ENCODE measurements at regions not wholly inside any gene's neighbourhood (a gene's known extent, or its start where the extent isn't known, plus 50 kb on each side); places are given as distances from the start of the nearest gene placed in this dataset.

- H3K9ac ChIP-seq (ENCODE audit: low read length) = no peak overlapping the region
- peak overlapping the region; percentile 93 for H3K27ac ChIP-seq (ENCODE audit: low read depth, low read length)
- H3K4me1 ChIP-seq (ENCODE audit: insufficient read depth, low read length) = peaks cover 35% of the 10 kb centered on the region
- H3K4me3 ChIP-seq (ENCODE audit: insufficient read depth, low read depth, low read length) = no peak overlapping the region
- TF ChIP-seq EZH2 (IDR thresholded peaks at IDR 0.05; ENCODE audit: insufficient read depth, low read length) (no peak), CTCF (IDR thresholded peaks at IDR 0.05; ENCODE audit: insufficient read depth, low read depth, low read length) (no peak)
- peak overlapping the region; percentile 68 for H3K4me2 ChIP-seq (ENCODE audit: low read length)
- Mint-ChIP-seq H3K27me3 (ENCODE audit: low read depth, unreplicated experiment) (no peaks in the 10 kb centered on the region), H3K4me3 (ENCODE audit: unreplicated experiment) (no peak overlapping the region), H3K27ac (ENCODE audit: unreplicated experiment) (peak overlapping the region; percentile 96), H3K36me3 (ENCODE audit: low read depth, unreplicated experiment) (no peaks in the 10 kb centered on the region), H3K9me3 (ENCODE audit: unreplicated experiment) (no peaks in the 10 kb centered on the region), H3K4me1 (ENCODE audit: low read depth, unreplicated experiment) (peaks cover 39% of the 10 kb centered on the region)
- FAIRE-seq (no peak), DNase-seq (ENCODE audit: low read depth) (peak; percentile 67)
- no peaks in the 10 kb centered on the region for H3K9me3 ChIP-seq (ENCODE audit: insufficient read depth, low read depth, low read length)
- no peaks in the 10 kb centered on the region for H3K36me3 ChIP-seq (ENCODE audit: insufficient read depth, low read length)
- no peaks in the 10 kb centered on the region for H3K27me3 ChIP-seq (ENCODE audit: insufficient read depth, low read length)
- H4K20me1 ChIP-seq (ENCODE audit: insufficient read depth, low read length) = no peaks in the 10 kb centered on the region
- no peak overlapping the region for H2AFZ ChIP-seq (ENCODE audit: low read depth, low read length)
- no peaks in the 10 kb centered on the region for H3K79me2 ChIP-seq (ENCODE audit: insufficient read depth, low read length)
Observed at GRCh38 chr4:181662383-181662782, 580.8 kb upstream of the TENM3 start.

GRCh38 chr4:181670506-181670905 lies 572.7 kb upstream of the TENM3 start:
- H3K4me1 ChIP-seq (ENCODE audit: insufficient read depth, low read length) = no peaks in the 10 kb centered on the region
- H3K27ac Mint-ChIP-seq (ENCODE audit: unreplicated experiment) = peak overlapping the region; percentile 18
- H3K27me3 ChIP-seq (ENCODE audit: insufficient read depth, low read length) = no peaks in the 10 kb centered on the region
- H4K20me1 ChIP-seq (ENCODE audit: insufficient read depth, low read length) = no peaks in the 10 kb centered on the region
- H3K79me2 ChIP-seq (ENCODE audit: insufficient read depth, low read length) = no peaks in the 10 kb centered on the region
- no peak for TF ChIP-seq EZH2 (IDR thresholded peaks at IDR 0.05; ENCODE audit: insufficient read depth, low read length)
- TF ChIP-seq CTCF (IDR thresholded peaks at IDR 0.05; ENCODE audit: insufficient read depth, low read depth, low read length) = no peak
- no peak overlapping the region for H3K9ac ChIP-seq (ENCODE audit: low read length)
- H3K27ac ChIP-seq (ENCODE audit: low read depth, low read length) = no peak overlapping the region
- no peak overlapping the region for H3K4me3 ChIP-seq (ENCODE audit: insufficient read depth, low read depth, low read length)
- H3K4me2 ChIP-seq (ENCODE audit: low read length) = no peak overlapping the region
- H3K36me3 Mint-ChIP-seq (ENCODE audit: low read depth, unreplicated experiment) = no peaks in the 10 kb centered on the region
- H3K36me3 ChIP-seq (ENCODE audit: insufficient read depth, low read length) = no peaks in the 10 kb centered on the region
- no peak overlapping the region for H2AFZ ChIP-seq (ENCODE audit: low read depth, low read length)
- peaks cover 17% of the 10 kb centered on the region for H3K4me1 Mint-ChIP-seq (ENCODE audit: low read depth, unreplicated experiment)
- H3K9me3 Mint-ChIP-seq (ENCODE audit: unreplicated experiment) = no peaks in the 10 kb centered on the region
- DNase-seq (ENCODE audit: low read depth) (no peak), FAIRE-seq (no peak)
- H3K27me3 Mint-ChIP-seq (ENCODE audit: low read depth, unreplicated experiment) = peaks cover 2% of the 10 kb centered on the region
- no peaks in the 10 kb centered on the region for H3K9me3 ChIP-seq (ENCODE audit: insufficient read depth, low read depth, low read length)
- no peak overlapping the region for H3K4me3 Mint-ChIP-seq (ENCODE audit: unreplicated experiment)

DNA sequence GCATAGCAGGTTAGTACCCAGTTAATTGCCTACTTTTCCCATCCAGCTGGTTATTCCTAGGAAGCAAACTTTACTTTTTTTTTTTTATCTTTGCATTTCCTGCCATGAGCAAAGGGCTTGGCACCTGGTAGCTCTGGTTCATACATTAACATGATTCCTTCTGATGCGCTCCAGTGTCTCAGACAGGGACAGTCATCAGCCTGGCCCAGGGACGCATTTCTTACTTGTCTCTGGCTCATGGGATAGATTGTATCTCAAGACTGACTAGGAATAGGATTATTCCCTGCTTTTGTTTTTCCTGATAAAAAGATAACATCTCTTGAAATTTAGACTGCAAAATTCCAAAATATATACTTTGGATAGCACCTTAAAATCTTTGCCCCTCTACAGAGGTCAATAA lies 571.5 kb upstream of the TENM3 start:
- peaks cover 17% of the 10 kb centered on the region for H3K4me1 Mint-ChIP-seq (ENCODE audit: low read depth, unreplicated experiment)
- Histone ChIP-seq H3K4me1 (ENCODE audit: insufficient read depth, low read length) (no peaks in the 10 kb centered on the region), H3K27ac (ENCODE audit: low read depth, low read length) (no peak overlapping the region), H3K27me3 (ENCODE audit: insufficient read depth, low read length) (no peaks in the 10 kb centered on the region), H3K36me3 (ENCODE audit: insufficient read depth, low read length) (no peaks in the 10 kb centered on the region), H3K4me3 (ENCODE audit: insufficient read depth, low read depth, low read length) (no peak overlapping the region), H3K9ac (ENCODE audit: low read length) (no peak overlapping the region), H3K79me2 (ENCODE audit: insufficient read depth, low read length) (no peaks in the 10 kb centered on the region), H4K20me1 (ENCODE audit: insufficient read depth, low read length) (no peaks in the 10 kb centered on the region), H3K9me3 (ENCODE audit: insufficient read depth, low read depth, low read length) (no peaks in the 10 kb centered on the region), H3K4me2 (ENCODE audit: low read length) (no peak overlapping the region), H2AFZ (ENCODE audit: low read depth, low read length) (no peak overlapping the region)
- TF ChIP-seq CTCF (IDR thresholded peaks at IDR 0.05; ENCODE audit: insufficient read depth, low read depth, low read length) (no peak), EZH2 (IDR thresholded peaks at IDR 0.05; ENCODE audit: insufficient read depth, low read length) (no peak)
- H3K27ac Mint-ChIP-seq (ENCODE audit: unreplicated experiment) = no peak overlapping the region
- H3K9me3 Mint-ChIP-seq (ENCODE audit: unreplicated experiment) = no peaks in the 10 kb centered on the region
- peaks cover 2% of the 10 kb centered on the region for H3K27me3 Mint-ChIP-seq (ENCODE audit: low read depth, unreplicated experiment)
- H3K36me3 Mint-ChIP-seq (ENCODE audit: low read depth, unreplicated experiment) = no peaks in the 10 kb centered on the region
- no peak for FAIRE-seq
- H3K4me3 Mint-ChIP-seq (ENCODE audit: unreplicated experiment) = no peak overlapping the region
- no peak for DNase-seq (ENCODE audit: low read depth)
